ENCODE measurements at regions not wholly inside any gene's neighbourhood (a gene's known extent, or its start where the extent isn't known, plus 50 kb on each side); places are given as distances from the start of the nearest gene placed in this dataset.
"Not testable (repeated sequence)": the region's sequence is repeated elsewhere in the genome, so short reads cannot be mapped to it uniquely, and the experiment has no call there.

DNA sequence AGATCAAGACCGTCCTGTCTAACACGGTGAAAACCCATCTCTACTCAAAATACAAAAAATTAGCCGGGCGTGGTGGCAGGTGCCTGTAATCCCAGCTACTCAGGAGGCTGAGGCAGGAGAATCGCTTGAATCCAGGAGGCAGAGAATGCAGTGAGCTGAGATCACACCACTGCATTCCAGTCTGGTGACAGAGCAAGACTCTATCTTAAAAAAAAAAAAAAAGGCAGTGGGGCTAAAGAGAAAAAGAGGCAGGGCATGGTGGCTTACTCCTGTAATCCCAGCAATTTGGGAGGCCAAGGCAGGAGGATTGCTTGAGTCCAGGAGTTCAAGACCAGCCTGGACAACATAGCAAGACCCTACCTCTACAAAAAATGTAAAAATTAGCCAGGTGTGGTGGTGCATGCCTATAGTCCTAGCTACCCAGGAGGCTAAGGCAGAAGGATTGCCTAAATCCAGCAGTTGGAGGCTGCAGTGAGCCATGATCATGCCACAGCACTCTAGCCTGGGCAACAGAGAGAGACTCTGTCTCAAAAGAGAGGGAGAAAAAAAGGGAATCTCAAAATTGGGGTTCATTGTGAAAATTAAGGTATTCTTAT lies 106.4 kb downstream of the SKIDA1 start:
- TF ChIP-seq, protein P1, sequence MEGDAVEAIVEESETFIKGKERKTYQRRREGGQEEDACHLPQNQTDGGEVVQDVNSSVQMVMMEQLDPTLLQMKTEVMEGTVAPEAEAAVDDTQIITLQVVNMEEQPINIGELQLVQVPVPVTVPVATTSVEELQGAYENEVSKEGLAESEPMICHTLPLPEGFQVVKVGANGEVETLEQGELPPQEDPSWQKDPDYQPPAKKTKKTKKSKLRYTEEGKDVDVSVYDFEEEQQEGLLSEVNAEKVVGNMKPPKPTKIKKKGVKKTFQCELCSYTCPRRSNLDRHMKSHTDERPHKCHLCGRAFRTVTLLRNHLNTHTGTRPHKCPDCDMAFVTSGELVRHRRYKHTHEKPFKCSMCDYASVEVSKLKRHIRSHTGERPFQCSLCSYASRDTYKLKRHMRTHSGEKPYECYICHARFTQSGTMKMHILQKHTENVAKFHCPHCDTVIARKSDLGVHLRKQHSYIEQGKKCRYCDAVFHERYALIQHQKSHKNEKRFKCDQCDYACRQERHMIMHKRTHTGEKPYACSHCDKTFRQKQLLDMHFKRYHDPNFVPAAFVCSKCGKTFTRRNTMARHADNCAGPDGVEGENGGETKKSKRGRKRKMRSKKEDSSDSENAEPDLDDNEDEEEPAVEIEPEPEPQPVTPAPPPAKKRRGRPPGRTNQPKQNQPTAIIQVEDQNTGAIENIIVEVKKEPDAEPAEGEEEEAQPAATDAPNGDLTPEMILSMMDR (IDR thresholded peaks at IDR 0.05): not testable (repeated sequence)
- TF ChIP-seq POLR2A (IDR thresholded peaks at IDR 0.05): not testable (repeated sequence)
